ENCODE measurements at regions not wholly inside any gene's neighbourhood (a gene's known extent, or its start where the extent isn't known, plus 50 kb on each side); places are given as distances from the start of the nearest gene placed in this dataset.
"Not testable (repeated sequence)": the region's sequence is repeated elsewhere in the genome, so short reads cannot be mapped to it uniquely, and the experiment has no call there.

GRCh38 chr7:90070238-90070637, 84.0 kb upstream of the STEAP1 start:
- not testable (repeated sequence) for H3K36me3 ChIP-seq (ENCODE audit: control insufficient read depth in 5 of 5, insufficient read depth in 5 of 5, low read length in 5 of 5); H3K9me3 ChIP-seq (ENCODE audit: control insufficient read depth in 5 of 5, low read length in 5 of 5); H3K27ac ChIP-seq (ENCODE audit: low read depth, low read length); H3K27me3 ChIP-seq (ENCODE audit: control insufficient read depth in 5 of 5, insufficient read depth in 4 of 5, low read length in 5 of 5); H3K4me1 ChIP-seq (ENCODE audit: control insufficient read depth in 5 of 5, insufficient read depth in 5 of 5, low read length in 5 of 5); H3K4me3 ChIP-seq (ENCODE audit: low read depth in 1 of 5, low read length in 5 of 5); H3K9ac ChIP-seq (ENCODE audit: low read length in 5 of 5)

- no peaks in the 10 kb centered on the region for H3K36me3 ChIP-seq (ENCODE audit: control insufficient read depth in 5 of 5, insufficient read depth in 5 of 5, low read length in 5 of 5)
- H3K27me3 ChIP-seq (ENCODE audit: control insufficient read depth in 5 of 5, insufficient read depth in 4 of 5, low read length in 5 of 5), result no peaks in the 10 kb centered on the region
- no peak overlapping the region for H3K27ac ChIP-seq (ENCODE audit: low read depth, low read length)
- H3K4me3 ChIP-seq (ENCODE audit: low read depth in 1 of 5, low read length in 5 of 5), result no peak overlapping the region
- no peak overlapping the region for H3K9ac ChIP-seq (ENCODE audit: low read length in 5 of 5)
- H3K4me1 ChIP-seq (ENCODE audit: control insufficient read depth in 5 of 5, insufficient read depth in 5 of 5, low read length in 5 of 5), result no peaks in the 10 kb centered on the region
- H3K9me3 ChIP-seq (ENCODE audit: control insufficient read depth in 5 of 5, low read length in 5 of 5), result no peaks in the 10 kb centered on the region
Observed at GRCh38 chr7:90078921-90079320, 75.3 kb upstream of the STEAP1 start.

DNA sequence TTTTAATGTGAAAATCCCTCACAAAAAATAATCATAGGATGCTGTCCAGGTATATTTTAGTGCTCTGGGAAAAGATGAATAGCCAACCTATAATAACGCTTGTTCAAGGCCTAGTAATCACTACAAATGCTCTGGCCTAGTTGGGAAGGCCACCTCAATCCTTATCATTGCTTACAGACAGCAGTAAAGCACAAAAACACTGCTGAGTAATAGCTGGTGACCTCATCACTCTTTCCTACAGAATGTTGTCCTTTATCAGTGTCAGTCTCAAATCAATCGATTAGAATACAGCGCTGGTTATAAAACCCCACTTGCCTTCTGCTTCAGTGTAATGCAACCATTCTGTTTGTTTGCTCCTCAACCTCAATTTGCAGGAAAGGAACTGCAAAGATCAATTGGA, 72.6 kb upstream of the STEAP1 start:
- no peak overlapping the region for H3K27ac ChIP-seq (ENCODE audit: low read depth, low read length)
- H3K9ac ChIP-seq (ENCODE audit: low read length in 5 of 5), result peak overlapping the region in 1 of 5 donors; percentile 20
- no peaks in the 10 kb centered on the region for H3K36me3 ChIP-seq (ENCODE audit: control insufficient read depth in 5 of 5, insufficient read depth in 5 of 5, low read length in 5 of 5)
- no peaks in the 10 kb centered on the region for H3K27me3 ChIP-seq (ENCODE audit: control insufficient read depth in 5 of 5, insufficient read depth in 4 of 5, low read length in 5 of 5)
- no peaks in the 10 kb centered on the region for H3K9me3 ChIP-seq (ENCODE audit: control insufficient read depth in 5 of 5, low read length in 5 of 5)
- peaks cover 0 to 1% (median 0%) of the 10 kb centered on the region in 5 donors for H3K4me1 ChIP-seq (ENCODE audit: control insufficient read depth in 5 of 5, insufficient read depth in 5 of 5, low read length in 5 of 5)
- H3K4me3 ChIP-seq (ENCODE audit: low read depth in 1 of 5, low read length in 5 of 5), result no peak overlapping the region

- Histone ChIP-seq H3K9ac (ENCODE audit: low read length in 5 of 5) (no peak overlapping the region), H3K9me3 (ENCODE audit: control insufficient read depth in 5 of 5, low read length in 5 of 5) (peaks cover 0 to 4% (median 0%) of the 10 kb centered on the region in 5 donors), H3K27ac (ENCODE audit: low read depth, low read length) (no peak overlapping the region), H3K4me1 (ENCODE audit: control insufficient read depth in 5 of 5, insufficient read depth in 5 of 5, low read length in 5 of 5) (no peaks in the 10 kb centered on the region), H3K27me3 (ENCODE audit: control insufficient read depth in 5 of 5, insufficient read depth in 4 of 5, low read length in 5 of 5) (no peaks in the 10 kb centered on the region), H3K36me3 (ENCODE audit: control insufficient read depth in 5 of 5, insufficient read depth in 5 of 5, low read length in 5 of 5) (no peaks in the 10 kb centered on the region), H3K4me3 (ENCODE audit: low read depth in 1 of 5, low read length in 5 of 5) (no peak overlapping the region)
Observed at GRCh38 chr7:90092506-90092905, 61.8 kb upstream of the STEAP1 start.

DNA sequence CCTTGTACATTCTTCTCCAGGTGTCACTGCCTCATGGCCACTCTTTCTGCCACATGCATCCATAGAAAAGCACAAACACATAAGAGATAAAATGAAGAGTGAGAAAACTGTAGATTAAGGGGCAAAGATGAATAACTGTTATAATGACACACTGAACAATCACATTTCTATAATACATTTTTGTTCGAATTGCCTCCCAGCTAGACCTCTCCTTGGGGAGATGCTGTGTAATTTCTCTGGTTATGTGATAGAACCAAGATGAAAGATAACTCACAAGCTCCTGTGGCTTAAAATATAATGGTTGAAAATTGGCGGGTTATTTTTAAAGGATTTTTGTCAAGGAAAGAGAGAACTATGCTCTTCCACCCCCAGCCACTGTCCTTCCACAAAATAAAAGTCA, 60.2 kb upstream of the STEAP1 start:
- no peaks in the 10 kb centered on the region for H3K36me3 ChIP-seq (ENCODE audit: control insufficient read depth in 5 of 5, insufficient read depth in 5 of 5, low read length in 5 of 5)

More for the DNA sequence above, 60.2 kb upstream of the STEAP1 start:
- no peaks in the 10 kb centered on the region for H3K27me3 ChIP-seq (ENCODE audit: control insufficient read depth in 5 of 5, insufficient read depth in 4 of 5, low read length in 5 of 5)
- no peak overlapping the region for H3K27ac ChIP-seq (ENCODE audit: low read depth, low read length)
- peaks cover 0 to 4% (median 0%) of the 10 kb centered on the region in 5 donors for H3K9me3 ChIP-seq (ENCODE audit: control insufficient read depth in 5 of 5, low read length in 5 of 5)
- H3K4me1 ChIP-seq (ENCODE audit: control insufficient read depth in 5 of 5, insufficient read depth in 5 of 5, low read length in 5 of 5), result no peaks in the 10 kb centered on the region
- H3K4me3 ChIP-seq (ENCODE audit: low read depth in 1 of 5, low read length in 5 of 5), result no peak overlapping the region
- no peak overlapping the region for H3K9ac ChIP-seq (ENCODE audit: low read length in 5 of 5)

Measured in subcutaneous abdominal adipose tissue (tissue), 5 donors.